ENCODE measurements at regions not wholly inside any gene's neighbourhood (a gene's known extent, or its start where the extent isn't known, plus 50 kb on each side); places are given as distances from the start of the nearest gene placed in this dataset.

GRCh38 chr16:13770436-13770835 is 149.5 kb upstream of the ERCC4 start:
- Histone ChIP-seq H3K36me3 (ENCODE audit: control insufficient read depth, insufficient read depth, low read length) (no peaks in the 10 kb centered on the region), H3K4me3 (replicated peaks; ENCODE audit: low read depth, low read length) (no peak overlapping the region), H3K27me3 (replicated peaks; ENCODE audit: control insufficient read depth, insufficient read depth, low read length) (no peaks in the 10 kb centered on the region)
- DNase-seq (ENCODE audit: extremely low read depth, insufficient read length) = no peak
- no peak for TF ChIP-seq CTCF (IDR thresholded peaks at IDR 0.05; ENCODE audit: insufficient read depth, low read length, poor library complexity, severe bottlenecking)

DNA sequence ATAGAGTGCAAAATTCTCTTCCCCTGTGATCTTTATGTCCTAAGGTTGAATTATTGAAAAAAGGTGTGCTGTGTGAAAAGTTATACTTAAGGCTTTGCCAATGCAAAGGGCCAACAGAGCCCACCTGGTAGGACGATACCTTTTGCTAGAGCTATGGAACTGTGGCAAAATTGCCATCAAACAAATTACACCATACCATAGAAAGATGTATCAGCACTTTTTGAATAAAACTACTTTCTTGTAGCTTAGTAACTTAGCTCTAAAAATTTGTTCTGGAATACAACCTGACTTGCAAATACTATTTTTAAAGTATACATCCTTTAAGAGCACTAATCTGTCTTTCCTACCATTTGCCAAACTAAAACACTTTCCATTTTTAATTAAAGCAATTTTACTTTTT is 147.2 kb upstream of the ERCC4 start:
- no peak for TF ChIP-seq CTCF (IDR thresholded peaks at IDR 0.05; ENCODE audit: insufficient read depth, low read length, poor library complexity, severe bottlenecking)
- Histone ChIP-seq H3K36me3 (ENCODE audit: control insufficient read depth, insufficient read depth, low read length) (no peaks in the 10 kb centered on the region), H3K4me3 (replicated peaks; ENCODE audit: low read depth, low read length) (no peak overlapping the region), H3K27me3 (replicated peaks; ENCODE audit: control insufficient read depth, insufficient read depth, low read length) (no peaks in the 10 kb centered on the region)
- no peak for DNase-seq (ENCODE audit: extremely low read depth, insufficient read length)

DNA sequence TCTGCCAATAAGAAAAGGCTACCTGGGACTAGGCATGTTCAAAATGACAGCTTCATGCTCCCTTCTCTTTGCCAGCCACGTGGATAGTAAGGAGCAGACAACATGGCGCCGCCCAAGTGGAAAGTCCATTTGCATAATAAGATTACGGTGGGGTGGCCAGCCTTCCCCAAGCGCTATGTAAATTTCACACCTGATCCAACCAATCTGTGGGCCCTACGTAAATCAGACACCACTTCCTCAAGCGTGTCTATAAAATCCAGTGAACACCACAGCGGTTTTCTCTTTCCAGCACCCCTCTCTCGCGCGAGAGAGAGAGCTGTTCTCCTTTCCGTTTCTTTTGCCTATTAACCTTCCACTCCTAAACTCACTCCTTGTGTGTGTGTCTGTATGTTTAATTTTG is 140.3 kb upstream of the ERCC4 start:
- Histone ChIP-seq H3K27me3 (replicated peaks; ENCODE audit: control insufficient read depth, insufficient read depth, low read length) (no peaks in the 10 kb centered on the region), H3K4me3 (replicated peaks; ENCODE audit: low read depth, low read length) (no peak overlapping the region), H3K36me3 (ENCODE audit: control insufficient read depth, insufficient read depth, low read length) (no peaks in the 10 kb centered on the region)
- TF ChIP-seq CTCF (IDR thresholded peaks at IDR 0.05; ENCODE audit: insufficient read depth, low read length, poor library complexity, severe bottlenecking) = no peak
- DNase-seq (ENCODE audit: extremely low read depth, insufficient read length) = no peak

DNA sequence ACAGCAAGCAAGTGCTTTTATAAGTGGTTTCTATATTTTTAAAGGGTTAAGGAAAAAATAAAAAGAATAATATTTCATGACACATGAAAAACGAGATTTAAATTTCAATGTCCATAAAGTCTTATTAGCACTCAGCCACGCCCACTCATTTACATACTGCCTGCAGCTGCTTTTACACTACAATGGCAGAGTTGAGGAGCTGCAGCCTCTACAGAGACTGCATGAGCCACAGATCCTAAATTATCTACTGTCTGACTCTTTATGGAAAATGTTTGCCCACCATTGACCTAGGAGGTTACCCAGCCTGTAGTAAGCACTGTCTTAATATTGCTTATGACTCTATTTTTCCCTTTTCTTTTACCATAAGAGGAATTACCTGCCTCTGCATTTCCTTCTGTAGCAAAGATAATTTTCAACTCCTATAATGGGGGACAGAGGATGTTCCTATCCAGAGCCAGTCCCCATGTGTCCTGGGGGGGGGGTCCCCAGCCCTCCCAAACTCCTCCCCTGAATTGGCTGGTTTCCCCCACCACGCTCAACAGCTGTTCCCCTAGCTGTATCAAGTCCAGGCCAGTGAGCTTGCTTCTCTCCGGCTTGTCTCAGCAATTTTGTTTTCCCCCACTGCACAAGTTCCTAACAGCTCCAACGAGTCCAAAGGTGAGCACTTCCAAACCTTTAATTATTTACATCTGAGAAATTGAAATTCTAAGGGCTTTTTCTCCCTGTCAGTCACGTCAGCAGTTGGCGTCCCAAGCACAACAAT is 139.4 kb upstream of the ERCC4 start:
- Histone ChIP-seq H3K36me3 (ENCODE audit: control insufficient read depth, insufficient read depth, low read length) (no peaks in the 10 kb centered on the region), H3K27me3 (replicated peaks; ENCODE audit: control insufficient read depth, insufficient read depth, low read length) (no peaks in the 10 kb centered on the region), H3K4me3 (replicated peaks; ENCODE audit: low read depth, low read length) (no peak overlapping the region)
- no peak for DNase-seq (ENCODE audit: extremely low read depth, insufficient read length)
- no peak for TF ChIP-seq CTCF (IDR thresholded peaks at IDR 0.05; ENCODE audit: insufficient read depth, low read length, poor library complexity, severe bottlenecking)

GRCh38 chr16:13781169-13781564 is 138.8 kb upstream of the ERCC4 start:
- Histone ChIP-seq H3K27me3 (replicated peaks; ENCODE audit: control insufficient read depth, insufficient read depth, low read length) (no peaks in the 10 kb centered on the region), H3K36me3 (ENCODE audit: control insufficient read depth, insufficient read depth, low read length) (no peaks in the 10 kb centered on the region), H3K4me3 (replicated peaks; ENCODE audit: low read depth, low read length) (no peak overlapping the region)
- DNase-seq (ENCODE audit: extremely low read depth, insufficient read length) = no peak
- no peak for TF ChIP-seq CTCF (IDR thresholded peaks at IDR 0.05; ENCODE audit: insufficient read depth, low read length, poor library complexity, severe bottlenecking)
